Fibroblast of skin of back (primary cell): ENCODE measurements at regions not wholly inside any gene's neighbourhood (a gene's known extent, or its start where the extent isn't known, plus 50 kb on each side); places are given as distances from the start of the nearest gene placed in this dataset.

Experiments used
- DNase-seq: peaks from one replicate; pipeline ENCODE4 v3.0.0-alpha.2; 2013

- no peak for DNase-seq
These were observed 296.8 kb downstream of the WDR72 start for GRCh38 chr15:53462651-53463050.

- DNase-seq = no peak
These were observed 297.8 kb downstream of the WDR72 start for GRCh38 chr15:53461677-53462076.

DNA sequence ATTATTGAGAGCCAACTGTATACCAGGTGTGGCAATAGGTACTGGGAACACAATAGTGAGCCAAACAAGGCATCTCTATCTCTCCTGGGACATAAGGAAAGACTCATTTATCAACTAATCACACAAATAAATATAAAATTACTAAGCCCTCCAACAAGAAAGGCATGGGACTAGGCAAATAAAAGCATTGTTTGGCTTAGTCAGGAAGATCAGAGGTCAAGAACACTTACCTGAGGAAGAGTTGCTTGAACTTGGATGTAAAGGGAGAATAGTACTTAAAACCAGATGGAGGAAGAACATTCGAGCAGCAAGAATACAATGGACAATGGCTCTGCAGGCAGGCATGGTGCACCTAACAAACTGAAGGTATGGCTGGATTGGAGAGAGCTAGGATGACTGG is 300.7 kb downstream of the WDR72 start:
- no peak for DNase-seq

- DNase-seq = no peak
These were observed 302.0 kb downstream of the WDR72 start for GRCh38 chr15:53457479-53457878.

GRCh38 chr15:53454843-53455721 is 304.4 kb downstream of the WDR72 start:
- DNase-seq = no peak

- DNase-seq = no peak
These were observed 305.0 kb downstream of the WDR72 start for GRCh38 chr15:53454535-53454842.

DNA sequence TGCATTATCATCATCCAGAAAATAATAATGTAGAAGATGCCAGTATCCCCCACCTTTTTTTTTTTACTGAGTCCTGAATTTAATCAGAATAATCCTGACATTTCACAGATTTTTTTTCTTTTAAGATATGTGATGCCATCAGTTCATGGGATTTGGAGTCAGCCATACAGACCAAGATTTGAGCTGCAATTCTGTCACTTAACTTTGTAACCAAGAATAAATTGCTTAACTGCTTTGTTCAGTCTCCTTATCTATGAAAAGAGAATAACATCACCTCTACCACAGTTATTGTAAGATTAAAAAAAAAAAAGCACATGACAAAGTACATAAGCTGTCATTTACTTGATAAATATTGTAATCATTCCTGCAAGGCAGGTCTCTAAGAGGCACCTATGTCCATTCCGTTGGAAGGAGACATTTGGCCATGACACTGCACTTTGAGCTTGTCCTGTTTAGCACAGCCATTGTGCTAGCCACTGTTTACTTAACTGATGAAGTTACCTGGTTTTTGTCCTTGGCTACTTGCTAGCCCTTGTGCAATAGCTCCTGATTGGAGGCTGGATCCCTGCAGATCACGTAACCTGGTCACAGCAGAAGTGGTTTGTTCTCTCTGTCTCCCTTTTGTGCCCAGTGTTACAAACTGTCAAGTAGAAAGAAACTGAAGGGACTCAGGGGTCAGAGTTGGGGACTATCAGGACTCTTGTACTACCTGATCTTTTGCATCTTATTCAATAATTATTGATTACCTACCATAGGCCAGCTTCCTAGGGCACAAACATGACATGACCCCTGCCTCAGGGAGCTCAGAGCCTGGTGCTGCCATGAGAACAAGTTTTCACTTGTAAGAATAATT is 306.0 kb downstream of the WDR72 start:
- DNase-seq = no peak

- no peak for DNase-seq
These were observed 311.0 kb downstream of the WDR72 start for GRCh38 chr15:53448232-53449015.

GRCh38 chr15:53447742-53448141 is 311.7 kb downstream of the WDR72 start:
- DNase-seq = no peak

- no peak for DNase-seq
These were observed 312.3 kb downstream of the WDR72 start for GRCh38 chr15:53447053-53447574.

GRCh38 chr15:53446376-53446775 is 313.1 kb downstream of the WDR72 start:
- DNase-seq = no peak

GRCh38 chr15:53445531-53445930 is 313.9 kb downstream of the WDR72 start:
- no peak for DNase-seq

- DNase-seq = no peak
These were observed 321.2 kb downstream of the WDR72 start for GRCh38 chr15:53437985-53438841.

GRCh38 chr15:53437366-53437765 is 322.1 kb downstream of the WDR72 start:
- DNase-seq = no peak

DNA sequence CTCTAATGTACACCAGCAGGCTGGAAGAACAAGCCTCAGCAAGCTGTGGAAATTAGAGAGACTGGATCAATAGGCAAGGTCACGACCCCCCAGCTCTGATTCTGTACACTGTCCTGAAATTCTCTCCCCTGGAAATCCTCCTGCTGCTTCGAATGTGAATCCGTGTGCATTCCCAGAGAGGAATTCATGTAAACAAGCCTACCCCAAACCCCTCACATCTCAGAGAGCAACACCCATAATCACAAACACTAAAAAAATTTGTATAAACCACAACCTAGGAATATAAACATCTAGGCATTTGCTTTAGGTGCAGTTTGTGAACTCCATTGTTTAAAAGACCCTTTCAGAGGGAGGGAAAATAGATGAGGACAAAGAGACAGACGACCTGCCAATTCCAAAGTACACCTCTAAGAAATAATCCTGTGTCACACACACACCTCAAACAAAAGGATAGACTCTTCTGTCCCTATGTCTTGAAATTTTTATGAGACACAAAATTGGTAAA is 325.2 kb downstream of the WDR72 start:
- DNase-seq = no peak

- DNase-seq = no peak
These were observed 343.1 kb downstream of the WDR72 start for GRCh38 chr15:53416219-53416940.

DNA sequence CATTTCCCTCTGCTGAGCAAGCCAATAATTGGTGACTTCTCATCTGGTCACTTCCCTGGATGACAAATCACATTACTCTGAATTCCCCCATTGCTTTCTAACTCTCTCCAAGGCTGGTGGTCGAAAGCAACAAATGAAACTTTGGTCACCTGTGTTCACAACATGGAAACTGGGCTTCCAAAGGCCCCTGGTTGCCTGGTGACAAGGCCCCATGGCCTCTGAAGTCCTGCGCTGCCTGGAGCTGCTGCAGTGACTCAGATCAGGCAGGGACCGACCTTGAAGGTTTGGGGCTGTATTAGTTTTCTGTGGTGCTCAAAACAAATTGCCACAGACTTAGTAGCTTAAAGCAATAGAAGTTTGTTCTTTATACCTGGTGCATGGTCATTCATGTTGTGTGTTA is 345.3 kb downstream of the WDR72 start:
- no peak for DNase-seq

GRCh38 chr15:53412542-53412941 is 346.9 kb downstream of the WDR72 start:
- DNase-seq = no peak

GRCh38 chr15:53404930-53405493 is 354.5 kb downstream of the WDR72 start:
- no peak for DNase-seq

GRCh38 chr15:53401503-53401902 is 358.0 kb downstream of the WDR72 start:
- peak; percentile 3 for DNase-seq

- no peak for DNase-seq
These were observed 358.5 kb downstream of the WDR72 start for GRCh38 chr15:53400986-53401385.
